Esophagus muscularis mucosa (tissue), 4 donors: ENCODE measurements at regions not wholly inside any gene's neighbourhood (a gene's known extent, or its start where the extent isn't known, plus 50 kb on each side); places are given as distances from the start of the nearest gene placed in this dataset.

Source experiments
- DNase-seq: peaks from one replicate; pipeline ENCODE4 v3.0.0-alpha.2; 2017; ENCODE audit errors: extremely low spot score
- H3K27ac ChIP-seq, 4 donors: fragments of 200-600 bp; sonication (generic); replicated peaks in 1 of 4; 1 replicate in 3 of 4; 2 replicates in 1 of 4; pipeline ENCODE4 v1.5.1; 2016 to 2019; ENCODE audit warnings: mild to moderate bottlenecking in 1 of 4
- H3K27me3 ChIP-seq, 4 donors: fragments of 200-600 bp; sonication (generic); one replicate each; pipeline versions ENCODE4 v1.5.1 to v1.6.0; 2016 to 2019
- H3K36me3 ChIP-seq, 4 donors: fragments of 200-600 bp; sonication (generic); one replicate each; pipeline ENCODE4 v1.5.1; 2016 to 2019
- H3K4me1 ChIP-seq, 4 donors: fragments of 200-600 bp; sonication (generic); one replicate each; pipeline ENCODE4 v1.5.1; 2016 to 2019
- H3K4me3 ChIP-seq, 4 donors: fragments of 200-600 bp; sonication (generic); 1 replicate in 2 of 4; 2 replicates in 2 of 4; pipeline ENCODE4 v1.5.1; 2016 to 2019; ENCODE audit warnings: mild to moderate bottlenecking in 4 of 4, moderate library complexity in 1 of 4
- H3K9me3 ChIP-seq, 4 donors: fragments of 200-600 bp; sonication (generic); 1 replicate in 3 of 4; 2 replicates in 1 of 4; pipeline ENCODE4 v1.5.1; 2016 to 2019
- EP300 ChIP-seq: sonication (generic); formaldehyde crosslinking; IDR thresholded peaks from one replicate; pipeline ENCODE4 v1.6.1; 2017; ENCODE audit warnings: antibody characterized with exemption
- POLR2A ChIP-seq: fragments of 450-650 bp; IDR thresholded peaks from one replicate; pipeline ENCODE4 v1.6.1; 2017; ENCODE audit warnings: antibody characterized with exemption, moderate library complexity, mild to moderate bottlenecking, low read depth
- POLR2AphosphoS5 ChIP-seq, 2 donors: sonication (generic); formaldehyde crosslinking; IDR thresholded peaks; one replicate each; pipeline ENCODE4 v1.6.1; 2017; ENCODE audit warnings: antibody characterized with exemption in 2 of 2
- WGBS: methylation state at CpG from one replicate; pipeline ENCODE4 v1.1.5; 2018; 5-methylcytosine and 5-hydroxymethylcytosine counted together
- intact Hi-C: fragments of 100-400 bp; cut with DNase I; formaldehyde crosslinking; loops from one replicate; pipeline ENCODE4 v1.15.1; 2023
- TF ChIP-seq, protein P1 (sequence below), 3 experiments: fragments of 200-600 bp in 2 of 3; fragments of 450-650 bp in 1 of 3; sonication (generic) in 2 of 3; IDR thresholded peaks; one replicate each; pipeline ENCODE4 v1.5.1; 2017 to 2019; ENCODE audit warnings: antibody characterized with exemption in 3 of 3, mild to moderate bottlenecking in 2 of 3, moderate library complexity in 1 of 3

DNA sequence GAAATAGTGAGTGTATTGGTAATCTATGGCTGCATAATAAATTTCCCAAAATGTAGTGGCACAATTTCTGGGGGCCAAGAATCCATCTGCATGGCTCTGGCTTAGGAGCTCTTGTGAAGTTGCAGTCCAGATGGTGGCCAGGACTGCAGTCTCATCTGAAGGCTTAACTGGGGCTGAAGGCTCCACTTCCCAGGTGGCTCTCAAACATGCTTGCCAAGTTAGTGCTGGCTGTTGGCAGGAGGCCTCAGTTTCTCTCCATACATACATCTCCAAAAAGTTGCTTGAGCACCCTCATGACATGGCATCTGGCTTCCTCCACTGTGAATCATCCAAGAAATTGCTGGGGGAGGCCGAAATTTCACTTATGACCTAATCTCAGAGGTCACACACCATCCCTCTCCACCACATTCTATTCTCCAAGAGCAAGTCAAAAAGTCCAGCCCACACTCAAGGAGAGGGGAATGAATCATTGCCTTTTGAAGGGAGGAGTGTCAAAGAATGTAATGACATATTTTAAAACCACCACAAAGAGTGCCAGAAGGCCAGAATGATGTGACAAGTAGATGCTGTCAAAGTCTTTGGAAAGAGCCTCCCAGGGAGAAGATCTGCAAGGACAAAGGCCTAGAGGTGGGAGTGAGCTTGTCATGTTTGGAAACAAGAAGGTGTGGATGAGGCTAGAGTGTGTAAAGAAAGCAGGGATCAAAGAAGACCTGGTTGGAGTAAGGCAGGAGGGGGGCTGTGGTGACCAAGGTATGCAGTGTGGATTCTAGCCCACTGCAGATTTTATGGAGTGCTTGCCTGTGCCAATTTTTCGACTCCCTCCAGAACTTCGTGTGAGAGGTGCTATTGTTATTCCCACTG lies 566.2 kb downstream of the MIAT start:
- intact Hi-C loops, result no loop called here
- 31% methylated on average over 3 of the region's 3 CpGs for WGBS
- Histone ChIP-seq H3K9me3 (peaks cover 0 to 8% (median 7%) of the 10 kb centered on the region in 4 donors), H3K4me3 (no peak overlapping the region), H3K27ac (peak overlapping the region; percentile 46 to 79 (median 54)), H3K36me3 (no peaks in the 10 kb centered on the region), H3K27me3 (no peaks in the 10 kb centered on the region), H3K4me1 (peaks cover 0 to 40% (median 33%) of the 10 kb centered on the region in 4 donors)
- TF ChIP-seq POLR2AphosphoS5 (IDR thresholded peaks at IDR 0.05), result peak in 1 of 2 donors; percentile 47
- TF ChIP-seq, protein P1, sequence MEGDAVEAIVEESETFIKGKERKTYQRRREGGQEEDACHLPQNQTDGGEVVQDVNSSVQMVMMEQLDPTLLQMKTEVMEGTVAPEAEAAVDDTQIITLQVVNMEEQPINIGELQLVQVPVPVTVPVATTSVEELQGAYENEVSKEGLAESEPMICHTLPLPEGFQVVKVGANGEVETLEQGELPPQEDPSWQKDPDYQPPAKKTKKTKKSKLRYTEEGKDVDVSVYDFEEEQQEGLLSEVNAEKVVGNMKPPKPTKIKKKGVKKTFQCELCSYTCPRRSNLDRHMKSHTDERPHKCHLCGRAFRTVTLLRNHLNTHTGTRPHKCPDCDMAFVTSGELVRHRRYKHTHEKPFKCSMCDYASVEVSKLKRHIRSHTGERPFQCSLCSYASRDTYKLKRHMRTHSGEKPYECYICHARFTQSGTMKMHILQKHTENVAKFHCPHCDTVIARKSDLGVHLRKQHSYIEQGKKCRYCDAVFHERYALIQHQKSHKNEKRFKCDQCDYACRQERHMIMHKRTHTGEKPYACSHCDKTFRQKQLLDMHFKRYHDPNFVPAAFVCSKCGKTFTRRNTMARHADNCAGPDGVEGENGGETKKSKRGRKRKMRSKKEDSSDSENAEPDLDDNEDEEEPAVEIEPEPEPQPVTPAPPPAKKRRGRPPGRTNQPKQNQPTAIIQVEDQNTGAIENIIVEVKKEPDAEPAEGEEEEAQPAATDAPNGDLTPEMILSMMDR (IDR thresholded peaks at IDR 0.05), result no peak
- no peak for DNase-seq

DNA sequence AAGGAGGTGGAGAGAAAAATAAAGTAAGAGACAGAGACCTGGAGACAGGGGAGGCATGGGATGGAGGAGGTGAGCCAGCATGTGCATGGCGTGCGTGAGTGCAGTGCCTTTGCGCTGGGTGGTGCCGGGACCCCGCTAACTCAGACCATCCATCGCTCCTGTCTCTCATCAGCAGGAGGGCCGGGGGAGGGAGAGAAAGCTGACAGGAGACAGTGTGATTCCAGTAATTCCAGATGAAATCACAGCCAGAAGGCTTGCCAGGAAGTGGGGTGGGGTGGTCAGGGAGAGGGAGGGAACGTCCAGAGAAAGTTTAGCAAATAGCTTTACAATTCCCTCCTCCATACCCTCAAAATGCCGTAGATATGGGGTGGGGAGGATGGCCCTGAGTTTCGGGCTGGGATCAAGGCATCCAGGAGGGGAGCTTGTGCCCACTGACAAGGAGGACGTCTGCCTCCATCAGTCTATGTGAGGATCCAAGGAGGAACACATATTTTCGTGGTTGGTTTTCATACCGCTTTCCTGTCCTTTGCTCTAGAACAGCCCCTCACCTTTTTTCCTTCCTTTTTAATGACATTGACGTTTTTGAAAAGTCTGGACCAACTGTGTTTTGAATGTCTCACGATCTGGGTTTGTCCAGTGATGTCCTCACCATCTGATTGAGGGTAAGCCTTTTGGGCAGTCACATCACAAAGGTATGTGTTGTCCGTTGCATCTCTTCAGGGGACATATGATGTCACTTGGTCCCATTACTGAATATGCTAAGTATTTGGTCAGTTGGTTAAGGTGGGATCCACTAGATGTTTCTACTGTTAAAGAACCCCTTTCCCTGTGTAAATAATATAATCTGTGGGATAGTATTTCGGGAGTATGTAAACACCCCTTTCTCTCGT lies 567.3 kb downstream of the MIAT start:
- DNase-seq, result no peak
- Histone ChIP-seq H3K9me3 (peaks cover 0 to 9% (median 7%) of the 10 kb centered on the region in 4 donors), H3K4me1 (peaks cover 0 to 33% (median 28%) of the 10 kb centered on the region in 4 donors), H3K27ac (peak overlapping the region; percentile 27 to 79 (median 54)), H3K27me3 (no peaks in the 10 kb centered on the region), H3K4me3 (no peak overlapping the region), H3K36me3 (no peaks in the 10 kb centered on the region)
- intact Hi-C loops, result no loop called here
- WGBS, result 31% methylated on average over 18 of the region's 18 CpGs
- TF ChIP-seq, protein P1 (IDR thresholded peaks at IDR 0.05), result no peak
- TF ChIP-seq EP300 (no peak), POLR2AphosphoS5 (IDR thresholded peaks at IDR 0.05) (no peak)

DNA sequence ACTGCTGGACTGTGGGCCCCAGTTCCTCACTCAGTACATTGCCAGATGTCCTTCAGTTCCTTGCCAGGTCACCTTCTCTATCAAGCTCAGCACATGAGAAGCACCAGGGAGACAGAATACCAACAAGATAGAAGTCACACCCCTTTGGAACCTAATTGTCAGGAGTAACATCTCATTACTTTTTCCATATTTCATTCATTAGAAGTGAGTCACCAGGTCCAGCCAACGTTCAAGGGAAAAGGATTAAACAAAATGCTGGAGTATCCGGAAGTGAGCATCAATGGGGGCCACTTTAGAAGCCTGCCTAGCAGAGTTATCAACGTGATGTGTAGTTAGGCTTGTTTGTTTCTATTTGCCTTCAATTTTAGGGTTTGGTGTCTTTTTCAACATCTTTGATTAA lies 569.3 kb downstream of the MIAT start:
- no peaks in the 10 kb centered on the region for H3K36me3 ChIP-seq
- TF ChIP-seq POLR2A, result no peak
- TF ChIP-seq, protein P1 (IDR thresholded peaks at IDR 0.05), result no peak
- no peak for TF ChIP-seq POLR2AphosphoS5 (IDR thresholded peaks at IDR 0.05)
- TF ChIP-seq EP300, result no peak
- intact Hi-C loops, result no loop called here
- peaks cover 0 to 21% (median 17%) of the 10 kb centered on the region in 4 donors for H3K4me1 ChIP-seq
- H3K9me3 ChIP-seq, result peaks cover 0 to 15% (median 9%) of the 10 kb centered on the region in 4 donors
- H3K27me3 ChIP-seq, result no peaks in the 10 kb centered on the region
- DNase-seq, result no peak
- H3K4me3 ChIP-seq, result no peak overlapping the region
- H3K27ac ChIP-seq, result no peak overlapping the region
- WGBS, result 52% methylated on average over 3 of the region's 3 CpGs

DNA sequence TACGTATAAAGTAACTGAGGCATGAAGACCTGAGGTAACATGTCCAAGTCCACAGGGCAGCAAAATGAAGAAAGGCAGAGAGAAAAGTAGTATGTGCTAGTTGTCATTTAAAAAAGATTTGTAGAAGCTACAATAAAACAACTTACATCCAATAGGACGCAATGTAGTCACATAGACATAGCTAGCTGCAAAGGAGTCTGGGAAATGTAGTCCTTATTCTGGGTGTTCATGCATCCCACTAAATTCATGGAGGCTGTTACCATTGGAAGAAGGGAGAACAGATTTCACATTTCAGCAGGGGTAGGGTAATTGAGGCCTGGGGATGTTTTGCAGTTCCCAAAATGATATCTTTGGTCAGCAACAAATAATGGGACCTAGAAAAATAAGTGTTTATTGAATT lies 571.4 kb downstream of the MIAT start:
- H3K9me3 ChIP-seq, result peaks cover 0 to 7% (median 2%) of the 10 kb centered on the region in 4 donors
- intact Hi-C loops, result no loop called here
- TF ChIP-seq POLR2AphosphoS5 (IDR thresholded peaks at IDR 0.05) (no peak), EP300 (no peak), POLR2A (no peak)
- TF ChIP-seq, protein P1 (IDR thresholded peaks at IDR 0.05), result no peak
- no peaks in the 10 kb centered on the region for H3K36me3 ChIP-seq
- DNase-seq, result no peak
- no peak overlapping the region for H3K4me3 ChIP-seq
- WGBS, result 93% methylated on average over 2 of the region's 2 CpGs
- H3K27ac ChIP-seq, result no peak overlapping the region
- no peaks in the 10 kb centered on the region for H3K27me3 ChIP-seq
- H3K4me1 ChIP-seq, result peaks cover 0 to 16% (median 13%) of the 10 kb centered on the region in 4 donors
